GM12878 (cell line): ENCODE measurements at regions not wholly inside any gene's neighbourhood (a gene's known extent, or its start where the extent isn't known, plus 50 kb on each side); places are given as distances from the start of the nearest gene placed in this dataset.

ENCODE experiments used
- ATAC-seq: fragments of 200-7000 bp; cut with Tn5 transposase; 3 replicates; pipeline ENCODE4 v1.9.1; 2020; ENCODE audit warnings: mild to moderate bottlenecking, moderate library complexity
- BruUV-seq: library from RNA; stranded (reverse); fragments of 400-500 nt; replicated peaks from 2 replicates; lab custom pipeline; 2021; lab: Mats Ljungman, UMichigan
- CTCF ChIA-PET: fragments of 300-600 bp; sonication (Branson Sonifier 250); formaldehyde crosslinking; extraction: SDS; loops from one replicate; lab custom pipeline; 2021; ENCODE audit warnings: inconsistent platforms; lab: Yijun Ruan, JAX
- POLR2A ChIA-PET: fragments of 350-600 bp; formaldehyde crosslinking; extraction: SDS; loops from one replicate; lab custom pipeline; 2021; ENCODE audit warnings: inconsistent platforms; lab: Charles Lee
- RAD21 ChIA-PET: fragments of 300-600 bp; sonication (Branson Sonifier 250); formaldehyde crosslinking; loops from one replicate; lab custom pipeline; 2023; ENCODE audit warnings: antibody characterized with exemption; ENCODE audit not compliant: unreplicated experiment; lab: Charles Lee
- SMC1A ChIA-PET: fragments of 300-600 bp; sonication (Branson Sonifier 250); formaldehyde crosslinking; loops from one replicate; lab custom pipeline; 2023; ENCODE audit not compliant: unreplicated experiment, uncharacterized antibody; lab: Charles Lee
- DNase-seq: peaks from one replicate; pipeline ENCODE4 v3.0.0-alpha.2; 2011; ENCODE audit warnings: low read depth, low spot score
- FAIRE-seq: peaks from 3 replicates; lab custom pipeline; 2011; peaks lifted over from hg19 to GRCh38; lab: Jason Lieb, UNC
- H2AFZ ChIP-seq: 2 replicates; pipeline ENCODE4 v1.6.0; 2011; ENCODE audit warnings: low read depth, low read length, control low read depth; ENCODE audit not compliant: control insufficient read depth
- H3K27ac ChIP-seq: 2 replicates; pipeline ENCODE4 v1.5.1; 2011; ENCODE audit warnings: control low read depth; ENCODE audit not compliant: control insufficient read depth, insufficient read depth
- H3K27me3 ChIP-seq, 2 experiments: replicated peaks in 1 of 2; 2 replicates each; pipeline versions ENCODE4 v1.6.0 to v1.6.1; 2011; ENCODE audit warnings: low read length in 1 of 2; ENCODE audit not compliant: control insufficient read depth in 2 of 2, insufficient read depth in 2 of 2
- H3K36me3 ChIP-seq, 2 experiments: 2 replicates each; pipeline ENCODE4 v1.5.1; 2011; ENCODE audit warnings: low read length in 1 of 2; ENCODE audit not compliant: control insufficient read depth in 2 of 2, insufficient read depth in 2 of 2
- H3K4me1 ChIP-seq: 2 replicates; pipeline ENCODE4 v1.6.1; 2011; ENCODE audit warnings: mild to moderate bottlenecking, low read length, moderate library complexity, mixed read lengths; ENCODE audit not compliant: control insufficient read depth, insufficient read depth
- H3K4me2 ChIP-seq: 2 replicates; pipeline ENCODE4 v1.6.0; 2011; ENCODE audit warnings: control low read depth; ENCODE audit not compliant: control insufficient read depth, insufficient read depth
- H3K4me3 ChIP-seq: fragments of 200-600 bp; sonication (generic); 2 replicates; pipeline ENCODE4 v1.5.1; 2016
- H3K79me2 ChIP-seq: 2 replicates; pipeline ENCODE4 v1.6.0; 2011; ENCODE audit warnings: low read length; ENCODE audit not compliant: control insufficient read depth, insufficient read depth
- H3K9ac ChIP-seq: 2 replicates; pipeline ENCODE4 v1.8.0; 2011; ENCODE audit warnings: low read length, control low read depth, mixed read lengths; ENCODE audit not compliant: control insufficient read depth, insufficient read depth
- H3K9me3 ChIP-seq: replicated peaks from 3 replicates; pipeline ENCODE4 v1.5.1; 2011; ENCODE audit warnings: mild to moderate bottlenecking, low read length; ENCODE audit not compliant: control insufficient read depth, insufficient read depth
- H4K20me1 ChIP-seq: 2 replicates; pipeline ENCODE4 v1.6.0; 2011; ENCODE audit not compliant: control insufficient read depth, insufficient read depth
- BCL11A ChIP-seq: IDR thresholded peaks from 2 replicates; pipeline ENCODE4 v1.6.1; 2011; ENCODE audit warnings: low read depth, low read length
- CHD2 ChIP-seq: IDR thresholded peaks from 2 replicates; pipeline ENCODE4 v1.6.1; 2011; ENCODE audit warnings: low read depth, low read length, improper control_type of control experiment, borderline replicate concordance
- DPF2 ChIP-seq: fragments of 450-650 bp; IDR thresholded peaks from 2 replicates; pipeline ENCODE4 v1.6.1; 2017; ENCODE audit warnings: mild to moderate bottlenecking
- HDAC6 ChIP-seq: fragments of 200-600 bp; sonication (generic); IDR thresholded peaks from one replicate; pipeline ENCODE4 v1.8.0; 2017; ENCODE audit warnings: antibody characterized with exemption; ENCODE audit not compliant: unreplicated experiment
- MLLT1 ChIP-seq: fragments of 450-650 bp; IDR thresholded peaks from 2 replicates; pipeline ENCODE4 v1.6.1; 2016; ENCODE audit warnings: mild to moderate bottlenecking
- POLR2AphosphoS2 ChIP-seq: IDR thresholded peaks from 2 replicates; pipeline ENCODE4 v1.6.1; 2011; ENCODE audit warnings: low read depth, mild to moderate bottlenecking, low read length, improper control_type of control experiment, moderate library complexity
- RB1 ChIP-seq: fragments of 450-650 bp; formaldehyde crosslinking; IDR thresholded peaks from 2 replicates; pipeline ENCODE4 v1.6.1; 2017; ENCODE audit warnings: mild to moderate bottlenecking, borderline replicate concordance
- REST ChIP-seq: IDR thresholded peaks from 2 replicates; pipeline ENCODE4 v1.6.1; 2012; ENCODE audit warnings: mild to moderate bottlenecking, low read depth, low read length
- SIN3A ChIP-seq: IDR thresholded peaks from 2 replicates; pipeline ENCODE4 v1.6.1; 2012; ENCODE audit warnings: low read depth, low read length, improper control_type of control experiment
- SMC3 ChIP-seq: IDR thresholded peaks from 2 replicates; pipeline ENCODE4 v1.6.1; 2011; ENCODE audit warnings: low read length, improper control_type of control experiment, borderline replicate concordance
- TARDBP ChIP-seq: IDR thresholded peaks from 2 replicates; pipeline ENCODE4 v1.6.1; 2016; ENCODE audit warnings: borderline replicate concordance
- WRNIP1 ChIP-seq: IDR thresholded peaks from 2 replicates; pipeline ENCODE4 v1.6.1; 2011; ENCODE audit warnings: low read depth, low read length, improper control_type of control experiment, borderline replicate concordance
- ZBTB40 ChIP-seq: fragments of 450-650 bp; IDR thresholded peaks from 2 replicates; pipeline ENCODE4 v1.6.1; 2016; ENCODE audit warnings: mild to moderate bottlenecking, moderate library complexity, borderline replicate concordance
- whole genome bisulfite sequencing: methylation state at CpG from one replicate; pipeline ENCODE4 v1.1.6; 2016; ENCODE audit warnings: low lambda C conversion rate; ENCODE audit not compliant: insufficient replicate concordance, insufficient coverage; ENCODE audit errors: missing lambda C conversion rate; 5-methylcytosine and 5-hydroxymethylcytosine counted together
- in situ Hi-C: fragments of 300-500 bp; cut with MboI; formaldehyde crosslinking; loops from 9 replicates; pipeline ENCODE4 v1.14.3; 2018; ENCODE audit warnings: mixed read lengths
- intact Hi-C: fragments of 100-400 bp; cut with micrococcal nuclease; formaldehyde crosslinking; loops from one replicate; pipeline ENCODE4 v1.14.2; 2022; ENCODE audit not compliant: unreplicated experiment
- TF ChIP-seq, protein P1 (sequence below): fragments of 450-650 bp; IDR thresholded peaks from 2 replicates; pipeline ENCODE4 v1.6.1; 2017; ENCODE audit warnings: mild to moderate bottlenecking

DNA sequence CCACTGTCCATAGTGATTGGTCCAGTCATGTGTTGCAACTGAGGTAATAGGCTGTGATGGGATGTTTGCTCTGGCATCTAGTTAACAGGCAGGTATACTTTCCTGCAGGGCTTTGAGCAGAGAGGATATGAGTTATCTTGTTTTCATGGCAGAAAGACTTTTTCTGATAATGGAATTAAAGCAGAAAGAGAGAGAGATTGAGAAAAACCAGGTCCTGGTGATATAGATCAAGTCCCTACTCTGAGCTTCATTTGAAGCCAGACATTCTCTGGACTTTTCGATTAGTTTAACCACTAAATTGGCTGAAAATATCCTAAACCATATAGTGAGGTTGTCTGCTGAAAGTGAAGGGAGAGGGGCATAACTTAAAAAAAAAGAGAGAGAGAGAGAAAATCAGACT, 233.8 kb upstream of the TBX18 start:
- H3K79me2 ChIP-seq, result no peaks in the 10 kb centered on the region
- no peaks in the 10 kb centered on the region for H3K27me3 ChIP-seq
- TF ChIP-seq BCL11A, result no peak
- no peak for TF ChIP-seq POLR2AphosphoS2
- no peak for TF ChIP-seq HDAC6
- no peak for TF ChIP-seq REST
- TF ChIP-seq ZBTB40, result no peak
- TF ChIP-seq, protein P1, sequence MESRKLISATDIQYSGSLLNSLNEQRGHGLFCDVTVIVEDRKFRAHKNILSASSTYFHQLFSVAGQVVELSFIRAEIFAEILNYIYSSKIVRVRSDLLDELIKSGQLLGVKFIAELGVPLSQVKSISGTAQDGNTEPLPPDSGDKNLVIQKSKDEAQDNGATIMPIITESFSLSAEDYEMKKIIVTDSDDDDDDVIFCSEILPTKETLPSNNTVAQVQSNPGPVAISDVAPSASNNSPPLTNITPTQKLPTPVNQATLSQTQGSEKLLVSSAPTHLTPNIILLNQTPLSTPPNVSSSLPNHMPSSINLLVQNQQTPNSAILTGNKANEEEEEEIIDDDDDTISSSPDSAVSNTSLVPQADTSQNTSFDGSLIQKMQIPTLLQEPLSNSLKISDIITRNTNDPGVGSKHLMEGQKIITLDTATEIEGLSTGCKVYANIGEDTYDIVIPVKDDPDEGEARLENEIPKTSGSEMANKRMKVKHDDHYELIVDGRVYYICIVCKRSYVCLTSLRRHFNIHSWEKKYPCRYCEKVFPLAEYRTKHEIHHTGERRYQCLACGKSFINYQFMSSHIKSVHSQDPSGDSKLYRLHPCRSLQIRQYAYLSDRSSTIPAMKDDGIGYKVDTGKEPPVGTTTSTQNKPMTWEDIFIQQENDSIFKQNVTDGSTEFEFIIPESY, result no peak
- no peak for TF ChIP-seq DPF2
- TF ChIP-seq MLLT1, result no peak
- no peak for TF ChIP-seq SMC3
- TF ChIP-seq SIN3A, result no peak
- TF ChIP-seq RB1, result no peak
- no peak for TF ChIP-seq CHD2
- TF ChIP-seq WRNIP1, result no peak
- no peak for TF ChIP-seq TARDBP
- WGBS, result 0% methylated on average over 1 of the region's 1 CpG
- DNase-seq (no peak), FAIRE-seq (no peak), ATAC-seq (no peak)
- H3K4me1 ChIP-seq, result no peaks in the 10 kb centered on the region
- ChIA-PET POLR2A (no interaction called here), RAD21 (no interaction called here), SMC1A (no interaction called here), CTCF (no interaction called here)
- intact Hi-C loops (no loop called here), in situ Hi-C loops (no loop called here)
- H3K9ac ChIP-seq, result no peak overlapping the region
- no peak overlapping the region for H2AFZ ChIP-seq
- H3K27ac ChIP-seq, result no peak overlapping the region
- H3K9me3 ChIP-seq, result no peaks in the 10 kb centered on the region
- H4K20me1 ChIP-seq, result no peaks in the 10 kb centered on the region
- no peaks in the 10 kb centered on the region for H3K36me3 ChIP-seq
- no peak overlapping the region for H3K4me3 ChIP-seq
- no TSS peak for BruUV-seq
- H3K4me2 ChIP-seq, result no peak overlapping the region
